HepG2 (cell line): ENCODE measurements at regions not wholly inside any gene's neighbourhood (a gene's known extent, or its start where the extent isn't known, plus 50 kb on each side); places are given as distances from the start of the nearest gene placed in this dataset.

Experiments
- ATAC-seq: fragments of 200-7000 bp; cut with Tn5 transposase; 3 replicates; pipeline ENCODE4 v1.9.1; 2020; ENCODE audit warnings: mild to moderate bottlenecking, moderate library complexity
- BruUV-seq: library from RNA; stranded (reverse); fragments of 400-500 nt; replicated peaks from 2 replicates; lab custom pipeline; 2021; lab: Mats Ljungman, UMichigan
- CTCF ChIA-PET: fragments of 300-600 bp; formaldehyde crosslinking; extraction: SDS; loops from one replicate; lab custom pipeline; 2021; ENCODE audit warnings: low total read pairs, inconsistent platforms, low intra/inter-chr PET ratio; lab: Yijun Ruan, JAX
- POLR2A ChIA-PET: fragments of 350-600 bp; sonication (Branson Sonifier 250); formaldehyde crosslinking; loops from one replicate; lab custom pipeline; 2020; ENCODE audit warnings: antibody characterized with exemption, inconsistent platforms; lab: Yijun Ruan, JAX
- DNase-seq: peaks from one replicate; pipeline ENCODE4 v3.0.0-alpha.2; 2015; ENCODE audit warnings: low spot score
- FAIRE-seq: peaks from 3 replicates; lab custom pipeline; 2011; peaks lifted over from hg19 to GRCh38; lab: Jason Lieb, UNC
- H2AFZ ChIP-seq: one replicate; pipeline ENCODE4 v1.6.1; 2011; ENCODE audit warnings: low read length, inconsistent platforms
- H3K27ac ChIP-seq: fragments of 300-600 bp; 3 replicates; pipeline ENCODE4 v1.8.0; 2011; ENCODE audit warnings: mixed run types, mild to moderate bottlenecking, mixed read lengths, low read length, inconsistent platforms; ENCODE audit not compliant: insufficient read depth; ENCODE audit errors: extremely low read length
- H3K27me3 ChIP-seq, 2 experiments: fragments of 200-600 bp in 1 of 2; 2 replicates in 1 of 2; 3 replicates in 1 of 2; pipeline versions ENCODE4 v1.6.0 to v1.8.0; 2011; ENCODE audit warnings: low read length in 2 of 2, mild to moderate bottlenecking in 2 of 2, moderate library complexity in 2 of 2, inconsistent platforms in 1 of 2; ENCODE audit not compliant: insufficient read depth in 2 of 2, control insufficient read depth in 1 of 2
- H3K36me3 ChIP-seq, 2 experiments: fragments of 200-600 bp in 1 of 2; replicated peaks in 1 of 2; 2 replicates in 1 of 2; 3 replicates in 1 of 2; pipeline versions ENCODE4 v1.5.1 to v1.8.0; 2011; ENCODE audit warnings: low read length in 2 of 2, inconsistent platforms in 1 of 2; ENCODE audit not compliant: insufficient read depth in 2 of 2, control insufficient read depth in 1 of 2
- H3K4me1 ChIP-seq: 2 replicates; pipeline ENCODE4 v1.5.1; 2012; ENCODE audit warnings: low read length, inconsistent platforms; ENCODE audit not compliant: insufficient read depth
- H3K4me2 ChIP-seq: 2 replicates; pipeline ENCODE4 v1.6.0; 2011; ENCODE audit warnings: low read depth, low read length, inconsistent platforms
- H3K4me3 ChIP-seq, 3 experiments: fragments of 200-600 bp in 1 of 3; sonication (generic), shearing (Covaris generic) in 1 of 3; replicated peaks in 1 of 3; 2 replicates each; pipeline ENCODE4 v1.5.1; 2011 to 2016; ENCODE audit warnings: low read length in 3 of 3, inconsistent platforms in 2 of 3, low read depth in 2 of 3, mild to moderate bottlenecking in 2 of 3, control low read depth in 1 of 3, mixed read lengths in 1 of 3; ENCODE audit not compliant: insufficient read depth in 1 of 3
- H3K79me2 ChIP-seq: one replicate; pipeline ENCODE4 v1.6.1; 2011; ENCODE audit warnings: low read length, inconsistent platforms; ENCODE audit not compliant: insufficient read depth
- H3K9ac ChIP-seq: 2 replicates; pipeline ENCODE4 v1.6.0; 2011; ENCODE audit warnings: mild to moderate bottlenecking, low read depth, low read length, inconsistent platforms; ENCODE audit not compliant: insufficient read depth
- H3K9me3 ChIP-seq: 2 replicates; pipeline ENCODE4 v1.5.1; 2012; ENCODE audit warnings: mild to moderate bottlenecking, low read length
- H4K20me1 ChIP-seq: 2 replicates; pipeline ENCODE4 v1.6.0; 2011; ENCODE audit warnings: inconsistent platforms, mild to moderate bottlenecking, low read length, moderate library complexity; ENCODE audit not compliant: insufficient read depth
- CHCHD3 ChIP-seq: sonication (generic); formaldehyde crosslinking; IDR thresholded peaks from 2 replicates; pipeline ENCODE4 v1.8.0; 2022; ENCODE audit warnings: mild to moderate bottlenecking, missing genetic modification reagents, moderate library complexity
- ETV6 ChIP-seq: sonication (generic); formaldehyde crosslinking; conservative IDR thresholded peaks from 2 replicates; pipeline ENCODE4 v1.4.0; 2020; ENCODE audit warnings: missing genetic modification reagents
- HMGXB3 ChIP-seq: sonication (generic); formaldehyde crosslinking; IDR thresholded peaks from 2 replicates; pipeline ENCODE4 v1.4.0; 2020; ENCODE audit warnings: missing genetic modification reagents, borderline replicate concordance
- HOXA3 ChIP-seq: sonication (generic); formaldehyde crosslinking; IDR thresholded peaks from 2 replicates; pipeline ENCODE4 v1.5.0; 2020; ENCODE audit warnings: missing genetic modification reagents
- MTERF4 ChIP-seq: sonication (generic); formaldehyde crosslinking; IDR thresholded peaks from 2 replicates; pipeline ENCODE4 v1.8.0; 2023; ENCODE audit warnings: mild to moderate bottlenecking, missing genetic modification reagents
- NFIB ChIP-seq: sonication (generic); formaldehyde crosslinking; IDR thresholded peaks from 2 replicates; pipeline ENCODE4 v1.9.0; 2021; ENCODE audit warnings: missing genetic modification reagents, mild to moderate bottlenecking, borderline replicate concordance
- NFYC ChIP-seq: IDR thresholded peaks from 2 replicates; pipeline ENCODE4 v1.6.1; 2016; ENCODE audit warnings: missing genetic modification reagents, missing compliant biosample characterization
- SNRNP70 ChIP-seq: fragments of 200-400 bp; formaldehyde crosslinking; IDR thresholded peaks from 2 replicates; pipeline ENCODE4 v1.6.1; 2017; ENCODE audit warnings: mild to moderate bottlenecking, low read depth, low read length, moderate library complexity
- SYNCRIP ChIP-seq: fragments of 200-400 bp; formaldehyde crosslinking; IDR thresholded peaks from 2 replicates; pipeline ENCODE4 v1.6.1; 2018; ENCODE audit warnings: mild to moderate bottlenecking, low read depth, low read length; ENCODE audit not compliant: insufficient read depth
- U2AF2 ChIP-seq: fragments of 200-400 bp; formaldehyde crosslinking; IDR thresholded peaks from 2 replicates; pipeline ENCODE4 v1.6.1; 2017; ENCODE audit warnings: low read depth, mild to moderate bottlenecking, low read length
- ZBTB33 ChIP-seq: sonication (generic); formaldehyde crosslinking; IDR thresholded peaks from 2 replicates; pipeline ENCODE4 v1.4.0; 2020; ENCODE audit warnings: missing genetic modification reagents
- ZNF264 ChIP-seq: sonication (generic); formaldehyde crosslinking; IDR thresholded peaks from 2 replicates; pipeline ENCODE4 v1.4.0; 2020; ENCODE audit warnings: missing genetic modification reagents
- ZNF44 ChIP-seq: sonication (generic); formaldehyde crosslinking; IDR thresholded peaks from 2 replicates; pipeline ENCODE4 v1.5.1; 2020; ENCODE audit warnings: mild to moderate bottlenecking, missing genetic modification reagents
- ZNF644 ChIP-seq: IDR thresholded peaks from 2 replicates; pipeline ENCODE4 v1.6.1; 2016; ENCODE audit warnings: low read depth
- ZSCAN29 ChIP-seq: sonication (generic); formaldehyde crosslinking; conservative IDR thresholded peaks from 2 replicates; pipeline ENCODE4 v1.4.0; 2020; ENCODE audit warnings: mild to moderate bottlenecking, missing genetic modification reagents
- WGBS: methylation state at CpG from one replicate; pipeline ENCODE4 v1.1.6; 2017; ENCODE audit warnings: low lambda C conversion rate; 5-methylcytosine and 5-hydroxymethylcytosine counted together
- in situ Hi-C: cut with HindIII; loops from 2 replicates; pipeline ENCODE4 v1.10.0; 2017; ENCODE audit warnings: low pct_unique_long_range_greater_than_20kb; ENCODE audit not compliant: extremely low pct_ligation_motif_present
- intact Hi-C: fragments of 100-400 bp; cut with micrococcal nuclease; formaldehyde crosslinking; loops from one replicate; pipeline ENCODE4 v1.10.0; 2022; ENCODE audit not compliant: unreplicated experiment

GRCh38 chr12:88643685-88644084, 63.4 kb upstream of the KITLG start:
- Histone ChIP-seq H3K27ac (no peak overlapping the region), H3K4me3 (no peak overlapping the region), H3K4me2 (no peak overlapping the region), H3K36me3 (no peaks in the 10 kb centered on the region), H3K4me1 (no peaks in the 10 kb centered on the region), H3K9ac (no peak overlapping the region), H3K9me3 (no peaks in the 10 kb centered on the region), H3K79me2 (no peaks in the 10 kb centered on the region), H4K20me1 (no peaks in the 10 kb centered on the region), H3K27me3 (no peaks in the 10 kb centered on the region), H2AFZ (no peak overlapping the region)
- ChIA-PET POLR2A (no interaction called here), CTCF (no interaction called here)
- ATAC-seq: no peak
- intact Hi-C loops (no loop called here), in situ Hi-C loops (no loop called here)
- DNase-seq: no peak
- FAIRE-seq: no peak
- 4% methylated on average over 2 of the region's 2 CpGs for WGBS
- TF ChIP-seq NFIB: no peak
- TF ChIP-seq ZNF44 (CRISPR knock-in tag): no peak
- no peak for TF ChIP-seq MTERF4
- TF ChIP-seq SYNCRIP: no peak
- TF ChIP-seq SNRNP70: no peak
- TF ChIP-seq CHCHD3: no peak
- no peak for TF ChIP-seq ZSCAN29 (CRISPR knock-in tag)
- TF ChIP-seq ZBTB33: no peak
- no peak for TF ChIP-seq ETV6 (CRISPR knock-in tag)
- no peak for TF ChIP-seq ZNF644 (CRISPR knock-in tag)
- TF ChIP-seq NFYC (CRISPR knock-in tag): no peak
- TF ChIP-seq U2AF2: no peak
- no peak for TF ChIP-seq HOXA3 (CRISPR knock-in tag)
- no peak for TF ChIP-seq HMGXB3 (CRISPR knock-in tag)
- no peak for TF ChIP-seq ZNF264 (CRISPR knock-in tag)
- no TSS peak for BruUV-seq
